ENCODE measurements at regions not wholly inside any gene's neighbourhood (a gene's known extent, or its start where the extent isn't known, plus 50 kb on each side); places are given as distances from the start of the nearest gene placed in this dataset.

DNA sequence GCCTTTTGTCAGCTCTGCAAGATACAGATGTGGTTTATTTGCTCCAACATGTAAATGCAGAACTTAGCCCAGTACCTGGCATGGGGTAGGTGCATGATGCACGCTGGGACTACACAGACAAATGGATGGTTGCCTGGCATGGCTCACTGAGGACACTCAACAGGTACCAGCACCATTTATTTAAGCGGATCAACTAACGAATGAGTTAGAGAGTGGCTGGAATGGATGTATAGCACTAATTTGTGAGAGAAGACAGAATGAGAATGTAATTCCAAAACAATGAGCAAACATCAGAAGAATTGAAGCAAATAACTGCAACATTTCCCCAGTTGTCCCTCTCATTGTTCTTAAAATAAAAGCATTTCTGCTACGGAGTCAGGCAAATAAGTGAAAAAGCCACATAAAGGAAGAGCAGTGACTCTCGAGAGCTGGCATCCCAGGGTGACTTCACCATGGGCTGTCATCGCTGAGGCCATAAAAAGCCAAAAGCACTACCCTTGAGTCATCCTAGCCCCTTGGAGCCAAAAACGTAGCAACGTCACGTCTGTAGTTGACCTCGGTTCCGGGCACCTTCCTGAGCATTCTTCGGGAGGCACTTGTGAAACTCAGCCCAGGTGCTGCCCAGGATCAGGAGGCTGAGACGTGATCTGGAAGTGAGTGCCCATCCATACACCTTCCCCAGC, 290.3 kb downstream of the NSG2 start:
- Histone ChIP-seq H3K36me3 (ENCODE audit: control insufficient read depth in 3 of 3, insufficient read depth in 3 of 3, low read length in 3 of 3) (no peaks in the 10 kb centered on the region), H3K27ac (ENCODE audit: low read depth, low read length) (no peak overlapping the region), H3K4me3 (ENCODE audit: low read length in 3 of 3) (no peak overlapping the region), H3K27me3 (ENCODE audit: control insufficient read depth in 3 of 3, insufficient read depth in 3 of 3, low read length in 3 of 3) (peaks cover 0 to 20% (median 16%) of the 10 kb centered on the region in 3 donors), H3K9ac (ENCODE audit: low read depth in 1 of 3, low read length in 3 of 3) (no peak overlapping the region), H3K4me1 (ENCODE audit: control insufficient read depth in 3 of 3, insufficient read depth in 3 of 3, low read length in 3 of 3) (no peaks in the 10 kb centered on the region), H3K9me3 (ENCODE audit: control insufficient read depth in 3 of 3, low read length in 3 of 3) (no peaks in the 10 kb centered on the region)

DNA sequence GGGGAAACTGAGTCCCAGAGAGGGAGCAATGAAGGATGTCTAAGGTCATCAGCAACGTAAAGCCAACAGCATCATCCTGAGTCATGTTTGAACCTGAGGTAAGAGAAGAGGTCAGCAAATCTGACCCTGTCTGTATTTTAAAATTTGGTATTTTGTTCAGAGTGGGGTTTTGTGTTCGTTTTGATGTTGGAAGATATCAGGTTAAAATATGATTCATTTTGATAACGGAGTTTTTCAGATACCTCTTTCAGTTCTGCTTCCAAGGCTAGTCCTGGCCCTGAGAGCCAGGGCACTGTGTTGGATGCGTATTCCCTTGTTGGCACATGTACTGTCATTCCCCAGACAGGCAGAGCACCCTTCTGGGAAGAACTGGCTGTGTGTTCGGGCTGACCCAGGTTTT, 291.0 kb downstream of the NSG2 start:
- Histone ChIP-seq H3K9ac (ENCODE audit: low read depth in 1 of 3, low read length in 3 of 3) (no peak overlapping the region), H3K4me1 (ENCODE audit: control insufficient read depth in 3 of 3, insufficient read depth in 3 of 3, low read length in 3 of 3) (no peaks in the 10 kb centered on the region), H3K27ac (ENCODE audit: low read depth, low read length) (no peak overlapping the region), H3K4me3 (ENCODE audit: low read length in 3 of 3) (no peak overlapping the region), H3K9me3 (ENCODE audit: control insufficient read depth in 3 of 3, low read length in 3 of 3) (no peaks in the 10 kb centered on the region), H3K27me3 (ENCODE audit: control insufficient read depth in 3 of 3, insufficient read depth in 3 of 3, low read length in 3 of 3) (peaks cover 0 to 20% (median 16%) of the 10 kb centered on the region in 3 donors), H3K36me3 (ENCODE audit: control insufficient read depth in 3 of 3, insufficient read depth in 3 of 3, low read length in 3 of 3) (no peaks in the 10 kb centered on the region)

DNA sequence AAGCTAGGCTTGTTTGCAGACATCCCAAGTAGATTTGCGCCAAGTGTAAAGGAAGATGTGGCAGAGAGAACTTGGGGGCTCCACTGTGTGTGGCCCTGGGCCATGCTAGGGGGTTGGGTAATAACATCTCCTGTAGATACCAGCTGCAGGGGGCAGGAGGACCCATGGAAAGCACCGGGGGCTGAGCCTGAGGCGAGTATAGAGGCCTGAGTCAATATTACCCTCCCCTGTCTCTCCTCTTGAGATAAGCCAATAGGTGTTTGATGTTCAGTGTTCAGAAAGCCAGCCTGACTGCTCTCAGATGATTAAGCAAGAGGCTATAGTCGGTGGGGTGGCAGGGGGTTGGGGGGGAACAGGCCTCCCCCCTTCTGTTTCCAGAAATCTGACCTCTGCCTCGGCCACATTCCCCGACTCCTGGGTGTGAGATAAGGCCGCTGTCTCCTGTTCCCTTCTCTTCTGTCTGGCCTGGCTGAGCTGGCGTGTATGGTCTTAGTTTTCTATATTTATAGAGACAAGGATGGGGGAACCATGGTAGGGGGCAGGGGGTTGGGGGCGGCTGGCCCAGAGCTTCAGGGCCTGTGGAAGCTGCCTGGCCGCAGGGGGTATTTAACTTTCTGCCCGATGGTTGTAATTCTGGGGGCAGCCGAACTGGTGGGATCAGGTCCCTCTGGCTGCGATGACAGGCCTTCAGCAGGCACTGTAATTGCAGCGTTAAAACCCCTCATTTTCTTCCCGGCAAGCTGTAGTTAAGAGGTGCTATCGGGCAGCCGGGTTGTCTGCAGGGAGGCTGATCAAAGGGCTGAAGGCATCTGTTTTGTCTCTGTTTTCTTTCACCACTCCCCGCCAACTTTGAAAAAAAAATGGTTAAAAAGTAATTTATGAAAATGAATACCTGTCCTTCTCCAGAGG, 292.0 kb downstream of the NSG2 start:
- no peaks in the 10 kb centered on the region for H3K4me1 ChIP-seq (ENCODE audit: control insufficient read depth in 3 of 3, insufficient read depth in 3 of 3, low read length in 3 of 3)
- no peaks in the 10 kb centered on the region for H3K36me3 ChIP-seq (ENCODE audit: control insufficient read depth in 3 of 3, insufficient read depth in 3 of 3, low read length in 3 of 3)
- H3K9ac ChIP-seq (ENCODE audit: low read depth in 1 of 3, low read length in 3 of 3), result no peak overlapping the region
- H3K9me3 ChIP-seq (ENCODE audit: control insufficient read depth in 3 of 3, low read length in 3 of 3), result no peaks in the 10 kb centered on the region
- H3K4me3 ChIP-seq (ENCODE audit: low read length in 3 of 3), result no peak overlapping the region
- H3K27ac ChIP-seq (ENCODE audit: low read depth, low read length), result no peak overlapping the region
- H3K27me3 ChIP-seq (ENCODE audit: control insufficient read depth in 3 of 3, insufficient read depth in 3 of 3, low read length in 3 of 3), result peaks cover 0 to 23% (median 16%) of the 10 kb centered on the region in 3 donors

DNA sequence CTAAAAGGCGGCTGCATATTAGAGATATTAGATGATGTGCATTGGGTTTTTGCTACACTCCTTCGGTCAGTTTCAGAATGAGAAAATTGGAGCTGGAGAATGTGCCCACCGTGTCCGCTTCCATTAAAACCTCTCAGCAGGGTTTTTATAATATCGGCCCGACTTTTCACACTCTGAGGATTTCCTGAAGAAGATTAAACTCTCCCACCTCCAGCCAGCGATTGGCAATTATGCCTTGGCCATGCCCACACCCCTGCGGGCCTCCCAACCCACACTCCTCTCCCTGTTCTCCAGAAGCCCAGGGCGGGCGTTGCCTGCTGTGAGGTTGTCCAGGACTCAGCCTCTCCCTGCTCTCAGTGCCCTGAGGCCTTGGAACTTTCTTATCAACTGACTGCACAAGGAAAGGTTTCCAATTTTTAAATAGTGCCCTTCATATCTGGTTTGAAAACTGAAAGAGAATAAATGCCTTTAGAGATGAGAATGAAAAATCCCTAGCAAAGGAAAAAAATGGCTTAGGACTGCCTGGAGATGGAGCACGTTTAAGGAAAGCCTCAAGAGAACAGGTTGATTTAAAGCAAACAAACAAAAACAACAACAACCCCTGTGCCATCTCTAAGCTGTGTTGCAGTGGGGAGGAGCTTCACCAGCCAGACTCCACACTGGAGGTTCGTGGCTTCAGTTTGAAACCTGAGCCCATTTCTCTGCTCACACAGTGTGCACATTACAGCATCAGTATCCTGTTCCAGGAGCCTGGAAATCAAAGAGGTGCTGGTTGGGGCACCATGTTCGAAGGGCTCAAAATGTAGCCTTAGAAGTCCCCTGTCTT, 292.9 kb downstream of the NSG2 start:
- Histone ChIP-seq H3K9me3 (ENCODE audit: control insufficient read depth in 3 of 3, low read length in 3 of 3) (no peaks in the 10 kb centered on the region), H3K4me3 (ENCODE audit: low read length in 3 of 3) (no peak overlapping the region), H3K9ac (ENCODE audit: low read depth in 1 of 3, low read length in 3 of 3) (no peak overlapping the region), H3K4me1 (ENCODE audit: control insufficient read depth in 3 of 3, insufficient read depth in 3 of 3, low read length in 3 of 3) (no peaks in the 10 kb centered on the region), H3K36me3 (ENCODE audit: control insufficient read depth in 3 of 3, insufficient read depth in 3 of 3, low read length in 3 of 3) (no peaks in the 10 kb centered on the region), H3K27ac (ENCODE audit: low read depth, low read length) (no peak overlapping the region), H3K27me3 (ENCODE audit: control insufficient read depth in 3 of 3, insufficient read depth in 3 of 3, low read length in 3 of 3) (peaks cover 0 to 23% (median 16%) of the 10 kb centered on the region in 3 donors)

DNA sequence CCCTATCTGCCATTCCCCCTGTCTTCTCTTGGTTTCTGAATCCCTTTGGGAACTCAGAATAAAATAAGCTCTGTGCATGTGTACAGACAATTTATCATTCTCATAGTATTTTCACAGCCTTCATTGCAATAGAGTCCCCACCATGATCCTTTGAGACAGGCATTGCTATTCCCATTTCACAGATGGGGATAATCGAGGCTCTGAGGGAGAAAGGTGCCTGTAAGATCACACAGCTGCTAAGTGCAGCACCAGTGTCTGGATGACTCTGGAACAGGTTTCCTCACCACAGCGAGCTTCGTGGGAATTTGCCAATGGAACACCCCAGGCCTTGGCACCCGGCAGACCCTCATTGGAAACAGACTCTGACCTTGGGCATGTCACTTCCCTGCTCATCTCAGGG, 293.6 kb downstream of the NSG2 start:
- no peaks in the 10 kb centered on the region for H3K36me3 ChIP-seq (ENCODE audit: control insufficient read depth in 3 of 3, insufficient read depth in 3 of 3, low read length in 3 of 3)
- no peak overlapping the region for H3K4me3 ChIP-seq (ENCODE audit: low read length in 3 of 3)
- H3K9ac ChIP-seq (ENCODE audit: low read depth in 1 of 3, low read length in 3 of 3), result no peak overlapping the region
- peaks cover under 1 to 23% (median 19%) of the 10 kb centered on the region in 3 donors for H3K27me3 ChIP-seq (ENCODE audit: control insufficient read depth in 3 of 3, insufficient read depth in 3 of 3, low read length in 3 of 3)
- no peaks in the 10 kb centered on the region for H3K9me3 ChIP-seq (ENCODE audit: control insufficient read depth in 3 of 3, low read length in 3 of 3)
- H3K4me1 ChIP-seq (ENCODE audit: control insufficient read depth in 3 of 3, insufficient read depth in 3 of 3, low read length in 3 of 3), result no peaks in the 10 kb centered on the region
- no peak overlapping the region for H3K27ac ChIP-seq (ENCODE audit: low read depth, low read length)

DNA sequence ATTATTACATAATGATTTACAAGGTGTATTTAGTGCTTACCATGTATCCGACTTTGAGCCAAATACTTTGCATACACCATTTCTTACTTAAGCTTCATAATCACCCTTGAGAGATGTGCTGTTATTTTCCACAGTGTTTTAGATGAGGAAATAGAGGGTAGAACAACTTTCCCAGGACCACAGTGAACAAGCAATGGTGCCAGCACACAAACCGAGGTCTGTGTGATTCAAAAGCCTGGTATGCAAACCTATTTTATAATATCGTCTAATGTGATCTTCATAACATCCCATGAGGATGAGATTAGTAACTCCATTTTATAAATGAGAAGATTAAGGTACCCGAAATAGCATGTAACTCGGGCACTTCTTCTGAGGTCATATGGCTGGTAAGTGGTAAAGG, 294.7 kb downstream of the NSG2 start:
- Histone ChIP-seq H3K9me3 (ENCODE audit: control insufficient read depth in 3 of 3, low read length in 3 of 3) (no peaks in the 10 kb centered on the region), H3K27me3 (ENCODE audit: control insufficient read depth in 3 of 3, insufficient read depth in 3 of 3, low read length in 3 of 3) (peaks cover 3 to 30% (median 23%) of the 10 kb centered on the region in 3 donors), H3K4me3 (ENCODE audit: low read length in 3 of 3) (no peak overlapping the region), H3K9ac (ENCODE audit: low read depth in 1 of 3, low read length in 3 of 3) (no peak overlapping the region), H3K36me3 (ENCODE audit: control insufficient read depth in 3 of 3, insufficient read depth in 3 of 3, low read length in 3 of 3) (no peaks in the 10 kb centered on the region), H3K27ac (ENCODE audit: low read depth, low read length) (no peak overlapping the region), H3K4me1 (ENCODE audit: control insufficient read depth in 3 of 3, insufficient read depth in 3 of 3, low read length in 3 of 3) (no peaks in the 10 kb centered on the region)

DNA sequence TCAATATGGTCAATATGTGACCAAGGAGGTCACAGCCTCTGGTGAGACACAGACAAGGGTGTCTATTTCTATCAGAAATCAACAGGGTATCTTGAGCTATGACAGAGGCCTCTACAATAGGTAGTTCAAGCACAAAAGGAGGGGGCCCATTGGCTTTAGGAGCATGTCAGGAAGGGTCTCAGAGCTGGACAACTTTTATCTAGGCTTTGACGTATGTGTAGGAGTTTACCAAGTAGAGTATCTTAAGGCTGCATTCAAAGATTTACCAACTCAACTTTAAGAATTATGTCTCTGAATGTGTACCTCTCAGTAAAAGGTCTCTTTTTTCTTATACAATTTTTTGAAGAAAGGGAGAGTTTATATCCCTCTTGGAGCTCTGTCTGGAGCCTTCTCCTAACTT, 297.2 kb downstream of the NSG2 start:
- Histone ChIP-seq H3K27me3 (ENCODE audit: control insufficient read depth in 3 of 3, insufficient read depth in 3 of 3, low read length in 3 of 3) (peaks cover 6 to 12% (median 7%) of the 10 kb centered on the region in 3 donors), H3K27ac (ENCODE audit: low read depth, low read length) (no peak overlapping the region), H3K9me3 (ENCODE audit: control insufficient read depth in 3 of 3, low read length in 3 of 3) (no peaks in the 10 kb centered on the region), H3K9ac (ENCODE audit: low read depth in 1 of 3, low read length in 3 of 3) (no peak overlapping the region), H3K4me3 (ENCODE audit: low read length in 3 of 3) (no peak overlapping the region), H3K4me1 (ENCODE audit: control insufficient read depth in 3 of 3, insufficient read depth in 3 of 3, low read length in 3 of 3) (no peaks in the 10 kb centered on the region), H3K36me3 (ENCODE audit: control insufficient read depth in 3 of 3, insufficient read depth in 3 of 3, low read length in 3 of 3) (no peaks in the 10 kb centered on the region)

DNA sequence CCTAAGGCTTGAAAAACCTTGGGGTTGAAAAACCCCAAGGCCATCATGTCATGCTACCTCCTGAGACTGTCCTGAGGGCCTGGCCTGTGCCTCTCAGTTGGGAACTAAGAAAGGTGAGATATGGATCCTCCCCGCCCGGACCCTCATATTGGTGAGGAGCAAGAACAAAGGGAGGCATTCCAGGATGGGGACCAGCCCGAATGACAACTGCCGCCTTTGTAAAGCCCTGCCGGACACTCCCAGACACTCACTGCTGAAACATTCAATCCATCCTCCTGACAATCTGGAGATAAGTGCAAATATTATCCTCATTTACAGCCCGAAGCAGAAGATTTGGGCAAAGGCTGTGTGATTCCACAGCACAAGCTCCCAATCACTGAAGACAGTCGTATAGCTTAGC, 298.3 kb downstream of the NSG2 start:
- H3K4me1 ChIP-seq (ENCODE audit: control insufficient read depth in 3 of 3, insufficient read depth in 3 of 3, low read length in 3 of 3), result no peaks in the 10 kb centered on the region
- no peak overlapping the region for H3K27ac ChIP-seq (ENCODE audit: low read depth, low read length)
- no peaks in the 10 kb centered on the region for H3K9me3 ChIP-seq (ENCODE audit: control insufficient read depth in 3 of 3, low read length in 3 of 3)
- no peak overlapping the region for H3K4me3 ChIP-seq (ENCODE audit: low read length in 3 of 3)
- no peak overlapping the region for H3K9ac ChIP-seq (ENCODE audit: low read depth in 1 of 3, low read length in 3 of 3)
- peaks cover 7 to 12% (median 10%) of the 10 kb centered on the region in 3 donors for H3K27me3 ChIP-seq (ENCODE audit: control insufficient read depth in 3 of 3, insufficient read depth in 3 of 3, low read length in 3 of 3)
- no peaks in the 10 kb centered on the region for H3K36me3 ChIP-seq (ENCODE audit: control insufficient read depth in 3 of 3, insufficient read depth in 3 of 3, low read length in 3 of 3)

DNA sequence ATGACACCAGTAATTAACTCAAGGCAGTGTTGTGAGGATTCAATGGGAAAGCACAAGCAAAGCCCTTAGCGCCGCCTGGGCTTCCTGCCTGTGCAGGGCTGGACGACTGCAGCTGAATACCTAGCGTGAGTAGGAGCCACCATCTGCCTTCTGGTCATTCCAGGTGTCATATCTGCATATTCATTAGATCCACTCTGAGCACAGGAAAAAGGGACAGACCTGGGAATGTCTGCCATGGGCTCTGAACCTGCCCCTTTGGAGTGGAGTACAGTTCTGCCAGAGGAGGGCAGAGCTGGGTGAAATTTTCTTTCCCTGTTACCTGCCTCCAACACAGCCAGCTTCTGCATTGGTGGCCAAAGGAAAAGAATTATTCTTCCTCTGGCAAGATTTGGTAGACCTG, 298.8 kb downstream of the NSG2 start:
- no peaks in the 10 kb centered on the region for H3K4me1 ChIP-seq (ENCODE audit: control insufficient read depth in 3 of 3, insufficient read depth in 3 of 3, low read length in 3 of 3)
- no peak overlapping the region for H3K4me3 ChIP-seq (ENCODE audit: low read length in 3 of 3)
- no peak overlapping the region for H3K27ac ChIP-seq (ENCODE audit: low read depth, low read length)
- peaks cover 7 to 12% (median 10%) of the 10 kb centered on the region in 3 donors for H3K27me3 ChIP-seq (ENCODE audit: control insufficient read depth in 3 of 3, insufficient read depth in 3 of 3, low read length in 3 of 3)
- H3K9ac ChIP-seq (ENCODE audit: low read depth in 1 of 3, low read length in 3 of 3), result no peak overlapping the region
- H3K9me3 ChIP-seq (ENCODE audit: control insufficient read depth in 3 of 3, low read length in 3 of 3), result no peaks in the 10 kb centered on the region
- no peaks in the 10 kb centered on the region for H3K36me3 ChIP-seq (ENCODE audit: control insufficient read depth in 3 of 3, insufficient read depth in 3 of 3, low read length in 3 of 3)
